ENCODE measurements at regions not wholly inside any gene's neighbourhood (a gene's known extent, or its start where the extent isn't known, plus 50 kb on each side); places are given as distances from the start of the nearest gene placed in this dataset.

DNA sequence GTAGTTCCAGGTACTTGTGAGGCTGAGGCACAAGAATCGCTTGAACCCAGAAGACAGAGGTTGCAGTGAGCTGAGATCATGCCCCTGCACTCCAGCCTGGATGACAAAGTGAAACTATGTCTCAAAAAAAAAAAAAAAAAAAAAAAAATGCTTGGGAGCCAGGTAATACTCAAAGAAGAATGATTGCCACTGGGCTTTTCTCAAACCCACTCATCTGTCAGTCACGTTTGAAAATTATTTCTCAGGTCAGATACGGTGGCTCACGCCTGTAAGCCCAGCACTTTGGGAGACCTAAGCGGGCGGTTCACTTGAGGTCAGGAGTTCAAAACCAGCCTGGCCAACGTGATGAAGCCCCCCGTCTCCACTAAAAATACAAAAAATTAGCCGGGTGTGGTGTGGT, 155.7 kb downstream of the RELL1 start:
- no peak for DNase-seq (ENCODE audit: low read depth)
- no peaks in the 10 kb centered on the region for H3K27me3 ChIP-seq (replicated peaks; ENCODE audit: control insufficient read depth, insufficient read depth, low read length)
- no peak overlapping the region for H3K9ac ChIP-seq (ENCODE audit: low read length)
- no peak overlapping the region for H3K4me3 ChIP-seq (ENCODE audit: low read length)
- H3K36me3 ChIP-seq (ENCODE audit: control insufficient read depth, insufficient read depth, low read length, severe bottlenecking): no peaks in the 10 kb centered on the region
- H3K4me1 ChIP-seq (ENCODE audit: control insufficient read depth, insufficient read depth, low read length): no peaks in the 10 kb centered on the region
- no peaks in the 10 kb centered on the region for H3K9me3 ChIP-seq (ENCODE audit: control insufficient read depth, low read length)

DNA sequence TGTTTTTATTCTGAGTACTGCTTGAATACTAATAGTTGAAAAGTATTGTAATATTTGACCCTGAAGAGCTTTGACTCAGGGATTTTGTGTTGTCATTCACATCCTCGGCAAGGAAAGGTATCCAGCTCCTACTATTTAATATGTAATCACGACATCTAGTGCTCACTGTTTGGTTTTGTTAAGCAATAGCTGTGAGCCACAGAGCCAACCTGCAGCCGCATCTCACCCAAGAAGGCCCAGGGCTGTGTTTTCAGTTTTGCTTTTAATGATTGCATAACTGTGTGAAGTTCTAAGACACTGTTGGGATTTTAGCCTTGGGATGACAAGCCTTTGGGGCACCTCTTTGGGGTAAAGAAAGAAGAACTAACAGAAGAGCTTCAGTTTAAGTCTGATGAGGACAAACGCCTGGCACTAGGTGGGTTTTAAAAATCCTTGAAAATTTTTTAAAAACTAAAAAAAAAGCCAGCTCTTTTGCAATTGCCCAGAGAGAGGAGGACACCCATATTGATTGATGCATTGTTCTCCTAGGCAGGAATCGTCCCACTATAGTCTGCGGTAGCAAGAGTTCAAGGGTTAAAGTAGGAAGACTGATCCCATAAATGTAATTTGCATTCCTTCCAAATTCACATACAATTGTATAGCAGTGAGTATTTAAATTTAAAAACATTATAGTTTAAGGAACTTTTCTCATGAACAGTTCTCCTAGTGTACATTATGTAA, 157.8 kb downstream of the RELL1 start:
- Histone ChIP-seq H3K4me1 (ENCODE audit: control insufficient read depth, insufficient read depth, low read length) (no peaks in the 10 kb centered on the region), H3K9ac (ENCODE audit: low read length) (no peak overlapping the region), H3K4me3 (ENCODE audit: low read length) (no peak overlapping the region), H3K36me3 (ENCODE audit: control insufficient read depth, insufficient read depth, low read length, severe bottlenecking) (no peaks in the 10 kb centered on the region), H3K9me3 (ENCODE audit: control insufficient read depth, low read length) (no peaks in the 10 kb centered on the region), H3K27me3 (replicated peaks; ENCODE audit: control insufficient read depth, insufficient read depth, low read length) (no peaks in the 10 kb centered on the region)
- no peak for DNase-seq (ENCODE audit: low read depth)

DNA sequence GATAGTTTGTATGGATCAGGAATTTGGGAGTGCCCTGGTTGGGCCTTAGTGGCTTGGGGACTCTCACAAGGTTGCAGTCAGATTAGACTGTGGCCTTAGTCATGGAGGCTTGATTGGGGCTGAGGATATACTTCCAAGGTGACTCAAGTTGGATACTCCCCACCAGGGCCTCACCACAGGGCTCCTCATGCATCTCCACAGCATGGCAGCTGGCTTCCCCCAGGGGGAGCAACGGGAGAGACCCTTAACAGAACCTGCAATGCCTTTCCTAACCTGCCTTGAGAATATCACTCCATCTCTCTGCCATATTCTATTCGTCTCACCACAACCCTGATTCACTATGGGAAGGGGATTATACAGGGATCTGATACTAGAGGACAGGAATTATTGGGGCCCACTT, 161.9 kb downstream of the RELL1 start:
- no peak for DNase-seq (ENCODE audit: low read depth)
- Histone ChIP-seq H3K36me3 (ENCODE audit: control insufficient read depth, insufficient read depth, low read length, severe bottlenecking) (no peaks in the 10 kb centered on the region), H3K27me3 (replicated peaks; ENCODE audit: control insufficient read depth, insufficient read depth, low read length) (no peaks in the 10 kb centered on the region), H3K4me1 (ENCODE audit: control insufficient read depth, insufficient read depth, low read length) (no peaks in the 10 kb centered on the region), H3K9ac (ENCODE audit: low read length) (no peak overlapping the region), H3K9me3 (ENCODE audit: control insufficient read depth, low read length) (peaks cover 9% of the 10 kb centered on the region), H3K4me3 (ENCODE audit: low read length) (no peak overlapping the region)

DNA sequence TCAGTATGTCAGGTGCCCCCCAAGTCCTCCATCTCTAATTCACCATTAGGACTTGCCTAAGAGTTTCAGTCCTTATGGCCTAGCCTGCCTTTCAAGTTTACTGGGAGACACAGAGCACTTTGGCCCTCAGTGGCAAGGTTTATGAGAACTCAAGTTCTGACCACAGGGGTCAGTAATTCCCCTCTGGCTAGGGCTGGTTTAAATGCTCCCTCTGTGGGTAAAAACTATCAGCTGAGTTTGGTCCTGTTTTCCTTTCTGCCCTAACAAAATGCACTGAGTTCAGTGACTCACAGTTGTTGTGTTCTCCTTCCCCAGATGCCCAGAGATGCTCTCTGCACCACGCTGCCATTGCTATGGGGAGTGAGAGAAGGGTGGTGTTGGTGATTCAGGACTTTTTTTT, 163.2 kb downstream of the RELL1 start:
- no peaks in the 10 kb centered on the region for H3K36me3 ChIP-seq (ENCODE audit: control insufficient read depth, insufficient read depth, low read length, severe bottlenecking)
- peaks cover 9% of the 10 kb centered on the region for H3K9me3 ChIP-seq (ENCODE audit: control insufficient read depth, low read length)
- H3K4me1 ChIP-seq (ENCODE audit: control insufficient read depth, insufficient read depth, low read length): no peaks in the 10 kb centered on the region
- H3K9ac ChIP-seq (ENCODE audit: low read length): no peak overlapping the region
- H3K4me3 ChIP-seq (ENCODE audit: low read length): no peak overlapping the region
- H3K27me3 ChIP-seq (replicated peaks; ENCODE audit: control insufficient read depth, insufficient read depth, low read length): no peaks in the 10 kb centered on the region
- DNase-seq (ENCODE audit: low read depth): no peak

DNA sequence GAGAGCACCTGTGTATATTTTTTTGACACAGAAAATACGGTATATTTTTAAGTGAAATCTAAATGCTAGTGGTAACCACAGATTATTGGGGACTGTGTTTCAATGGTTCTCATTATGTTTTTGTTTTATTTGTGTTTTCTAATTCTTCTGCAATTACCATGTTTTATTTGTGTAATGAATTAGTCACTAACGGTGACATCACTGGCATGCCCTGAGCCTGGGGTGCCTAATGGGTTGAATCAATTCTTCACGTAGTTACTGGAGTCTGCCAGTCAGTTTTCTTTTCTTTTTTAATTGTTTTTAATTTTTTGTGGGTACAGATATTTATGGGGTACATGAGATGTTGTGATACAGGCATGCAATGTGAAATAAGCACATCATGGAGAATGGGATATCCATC, 168.8 kb downstream of the RELL1 start:
- no peaks in the 10 kb centered on the region for H3K36me3 ChIP-seq (ENCODE audit: control insufficient read depth, insufficient read depth, low read length, severe bottlenecking)

DNA sequence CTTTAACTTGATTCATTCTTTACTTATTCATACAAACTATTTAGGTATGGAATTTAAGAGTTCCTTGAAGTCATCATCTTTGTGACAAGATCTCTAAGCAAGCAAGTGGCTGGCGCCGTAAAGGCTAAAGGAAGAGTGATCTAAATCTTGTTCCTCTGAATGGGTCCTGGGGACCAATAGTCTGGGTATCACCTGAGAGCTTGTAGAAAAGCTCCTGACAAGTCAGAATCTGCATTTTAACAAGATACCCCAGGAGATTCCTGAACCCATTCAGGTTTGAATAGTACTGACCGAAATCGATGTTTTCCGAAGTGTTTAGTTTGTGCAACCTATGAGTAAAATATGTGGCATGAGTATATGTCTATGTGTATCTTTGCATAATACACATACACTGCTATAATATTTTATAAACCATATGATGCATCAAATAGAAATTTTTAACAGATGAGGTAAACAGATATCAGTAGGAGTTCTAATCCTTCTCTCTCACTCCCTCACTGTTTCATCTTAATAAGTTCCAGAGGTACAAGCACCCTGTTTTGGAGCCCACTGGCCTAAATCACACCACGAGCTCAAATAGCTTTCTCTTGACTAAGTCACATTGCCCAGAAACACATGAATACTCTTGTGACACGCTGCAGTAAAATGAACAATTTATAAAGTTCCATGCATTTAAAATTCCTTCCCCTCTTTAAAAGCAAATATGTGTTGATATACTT, 170.0 kb downstream of the RELL1 start:
- no peaks in the 10 kb centered on the region for H3K27me3 ChIP-seq (replicated peaks; ENCODE audit: control insufficient read depth, insufficient read depth, low read length)
- no peaks in the 10 kb centered on the region for H3K4me1 ChIP-seq (ENCODE audit: control insufficient read depth, insufficient read depth, low read length)
- H3K9me3 ChIP-seq (ENCODE audit: control insufficient read depth, low read length): peaks cover 18% of the 10 kb centered on the region
- peak; percentile 3 for DNase-seq (ENCODE audit: low read depth)
- H3K9ac ChIP-seq (ENCODE audit: low read length): no peak overlapping the region
- H3K4me3 ChIP-seq (ENCODE audit: low read length): no peak overlapping the region
- H3K36me3 ChIP-seq (ENCODE audit: control insufficient read depth, insufficient read depth, low read length, severe bottlenecking): no peaks in the 10 kb centered on the region

More for the DNA sequence above, 168.8 kb downstream of the RELL1 start:
- no peak for DNase-seq (ENCODE audit: low read depth)
- no peak overlapping the region for H3K4me3 ChIP-seq (ENCODE audit: low read length)
- no peaks in the 10 kb centered on the region for H3K4me1 ChIP-seq (ENCODE audit: control insufficient read depth, insufficient read depth, low read length)
- no peaks in the 10 kb centered on the region for H3K27me3 ChIP-seq (replicated peaks; ENCODE audit: control insufficient read depth, insufficient read depth, low read length)
- H3K9ac ChIP-seq (ENCODE audit: low read length): no peak overlapping the region
- peaks cover 18% of the 10 kb centered on the region for H3K9me3 ChIP-seq (ENCODE audit: control insufficient read depth, low read length)

DNA sequence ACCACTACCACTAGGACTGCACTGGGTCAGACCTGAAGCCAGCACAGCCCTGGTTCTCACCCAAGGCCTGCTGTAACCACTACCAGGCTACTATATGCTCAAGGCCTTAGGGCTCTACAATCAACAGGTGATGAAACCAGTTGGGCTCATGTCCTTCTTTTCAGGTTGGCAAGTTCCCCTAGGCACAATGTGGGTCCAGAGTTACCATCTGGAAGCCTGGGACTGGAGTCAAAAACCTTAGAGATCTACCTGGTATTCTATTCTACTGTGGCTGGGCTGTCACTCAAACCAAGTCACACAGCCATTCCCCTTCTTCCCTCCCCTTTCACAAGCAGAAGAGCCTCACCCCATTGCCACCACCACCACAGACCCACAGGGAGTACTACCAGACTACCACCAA, 175.6 kb downstream of the RELL1 start:
- no peak for DNase-seq (ENCODE audit: low read depth)
- Histone ChIP-seq H3K9ac (ENCODE audit: low read length) (no peak overlapping the region), H3K27me3 (replicated peaks; ENCODE audit: control insufficient read depth, insufficient read depth, low read length) (no peaks in the 10 kb centered on the region), H3K36me3 (ENCODE audit: control insufficient read depth, insufficient read depth, low read length, severe bottlenecking) (no peaks in the 10 kb centered on the region), H3K4me1 (ENCODE audit: control insufficient read depth, insufficient read depth, low read length) (no peaks in the 10 kb centered on the region), H3K4me3 (ENCODE audit: low read length) (no peak overlapping the region), H3K9me3 (ENCODE audit: control insufficient read depth, low read length) (peaks cover 9% of the 10 kb centered on the region)

DNA sequence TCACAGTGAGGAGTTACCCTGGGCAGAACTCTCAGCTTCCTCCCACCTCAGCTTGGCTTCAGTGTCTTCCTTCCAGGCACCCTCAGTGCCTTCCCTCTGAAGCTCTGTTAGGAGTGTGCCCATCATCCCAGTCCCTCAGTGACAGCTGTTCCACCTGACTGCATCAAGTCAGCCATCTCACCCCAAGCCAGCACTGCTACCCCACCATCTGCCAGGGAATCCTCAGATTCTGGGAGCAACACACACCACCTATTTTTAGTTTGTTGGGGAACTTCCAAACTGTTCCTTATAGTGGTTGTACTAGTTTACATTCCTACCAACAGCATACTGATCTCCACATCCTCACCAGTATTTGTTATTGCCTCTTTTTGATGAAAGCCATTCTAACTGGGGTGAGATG, 182.9 kb downstream of the RELL1 start:
- no peak for DNase-seq (ENCODE audit: low read depth)
- Histone ChIP-seq H3K4me1 (ENCODE audit: control insufficient read depth, insufficient read depth, low read length) (no peaks in the 10 kb centered on the region), H3K4me3 (ENCODE audit: low read length) (no peak overlapping the region), H3K9me3 (ENCODE audit: control insufficient read depth, low read length) (peaks cover 3% of the 10 kb centered on the region), H3K27me3 (replicated peaks; ENCODE audit: control insufficient read depth, insufficient read depth, low read length) (no peaks in the 10 kb centered on the region), H3K36me3 (ENCODE audit: control insufficient read depth, insufficient read depth, low read length, severe bottlenecking) (no peaks in the 10 kb centered on the region), H3K9ac (ENCODE audit: low read length) (no peak overlapping the region)

DNA sequence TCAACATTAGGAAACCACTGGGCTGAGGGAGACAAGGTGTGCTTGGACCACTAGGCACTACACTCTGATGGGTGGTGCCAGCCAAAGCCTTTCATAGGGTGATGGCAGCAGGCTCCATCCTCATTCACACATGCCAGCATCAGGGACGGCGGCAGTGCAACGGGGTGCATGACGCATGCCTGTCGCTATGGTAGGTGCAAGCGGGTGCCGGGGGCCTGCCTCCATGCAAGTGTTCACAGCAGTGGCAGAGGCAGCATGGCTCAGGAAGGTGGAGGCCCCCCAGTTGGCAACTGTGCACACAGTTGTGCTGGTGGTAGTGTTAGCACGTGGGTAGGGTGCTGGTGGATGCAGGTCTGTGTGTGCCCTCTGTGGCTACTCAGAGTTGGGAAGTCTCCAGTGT, 184.1 kb downstream of the RELL1 start:
- H3K36me3 ChIP-seq (ENCODE audit: control insufficient read depth, insufficient read depth, low read length, severe bottlenecking): no peaks in the 10 kb centered on the region
- no peaks in the 10 kb centered on the region for H3K27me3 ChIP-seq (replicated peaks; ENCODE audit: control insufficient read depth, insufficient read depth, low read length)
- H3K9ac ChIP-seq (ENCODE audit: low read length): no peak overlapping the region
- peaks cover 3% of the 10 kb centered on the region for H3K9me3 ChIP-seq (ENCODE audit: control insufficient read depth, low read length)
- H3K4me1 ChIP-seq (ENCODE audit: control insufficient read depth, insufficient read depth, low read length): no peaks in the 10 kb centered on the region
- DNase-seq (ENCODE audit: low read depth): no peak
- no peak overlapping the region for H3K4me3 ChIP-seq (ENCODE audit: low read length)

Data from adipocyte (in vitro differentiated cells).